HEK293 (cell line): ENCODE measurements at regions not wholly inside any gene's neighbourhood (a gene's known extent, or its start where the extent isn't known, plus 50 kb on each side); places are given as distances from the start of the nearest gene placed in this dataset.

ENCODE experiments used
- CTCF ChIA-PET: fragments of 350-600 bp; formaldehyde crosslinking; extraction: SDS; loops from one replicate; lab custom pipeline; 2021; ENCODE audit warnings: antibody characterized with exemption; lab: Yijun Ruan, JAX
- POLR2A ChIA-PET: fragments of 300-600 bp; formaldehyde crosslinking; extraction: SDS; loops from one replicate; lab custom pipeline; 2020; ENCODE audit warnings: antibody characterized with exemption, inconsistent platforms; lab: Yijun Ruan, JAX
- H3K27ac ChIP-seq: fragments of 200-500 bp; sonication (Bioruptor generic); 2 replicates; pipeline ENCODE4 v1.5.1; 2014; ENCODE audit warnings: low read depth, low read length, control low read depth, inconsistent platforms; ENCODE audit errors: extremely low read depth
- H3K36me3 ChIP-seq, 2 experiments: fragments of 200-500 bp in 1 of 2; sonication (Bioruptor generic) in 1 of 2; 1 replicate in 1 of 2; 2 replicates in 1 of 2; pipeline ENCODE4 v1.5.1; 2014 to 2017; ENCODE audit warnings: inconsistent platforms in 2 of 2, low read length in 2 of 2; ENCODE audit not compliant: control insufficient read depth in 2 of 2, insufficient read depth in 1 of 2
- H3K4me1 ChIP-seq: fragments of 200-500 bp; sonication (Bioruptor generic); 2 replicates; pipeline ENCODE4 v1.5.1; 2014; ENCODE audit warnings: mild to moderate bottlenecking, low read length, inconsistent platforms; ENCODE audit not compliant: control insufficient read depth, insufficient read depth
- H3K4me3 ChIP-seq: 2 replicates; pipeline ENCODE4 v1.5.1; 2011; ENCODE audit warnings: low read depth, mild to moderate bottlenecking, control low read depth, low read length, moderate library complexity
- H3K9me3 ChIP-seq: fragments of 200-500 bp; sonication (Bioruptor generic); 2 replicates; pipeline ENCODE4 v1.5.1; 2014; ENCODE audit warnings: low read depth, low read length, inconsistent platforms; ENCODE audit not compliant: control insufficient read depth, insufficient read depth
- SCRT2 ChIP-seq: fragments of 450-650 bp; formaldehyde crosslinking; IDR thresholded peaks from 2 replicates; pipeline ENCODE4 v1.5.1; 2016; ENCODE audit warnings: missing biosample characterization, missing genetic modification characterization
- ZNF140 ChIP-seq: fragments of 450-650 bp; formaldehyde crosslinking; IDR thresholded peaks from 2 replicates; pipeline ENCODE4 v1.5.1; 2016; ENCODE audit warnings: missing biosample characterization, missing genetic modification characterization
- ZNF175 ChIP-seq: fragments of 450-650 bp; formaldehyde crosslinking; IDR thresholded peaks from 2 replicates; pipeline ENCODE4 v1.5.1; 2016; ENCODE audit warnings: missing biosample characterization, missing genetic modification characterization
- ZNF223 ChIP-seq: fragments of 450-650 bp; formaldehyde crosslinking; IDR thresholded peaks from 2 replicates; pipeline ENCODE4 v1.5.1; 2016; ENCODE audit warnings: missing biosample characterization, missing genetic modification characterization
- ZNF423 ChIP-seq: fragments of 450-650 bp; formaldehyde crosslinking; IDR thresholded peaks from 2 replicates; pipeline ENCODE4 v1.5.1; 2016; ENCODE audit warnings: missing biosample characterization, missing genetic modification characterization
- ZNF48 ChIP-seq: fragments of 450-650 bp; formaldehyde crosslinking; IDR thresholded peaks from 2 replicates; pipeline ENCODE4 v1.5.1; 2016; ENCODE audit warnings: missing biosample characterization, missing genetic modification characterization
- ZNF548 ChIP-seq: fragments of 450-650 bp; formaldehyde crosslinking; IDR thresholded peaks from 2 replicates; pipeline ENCODE4 v1.5.1; 2016; ENCODE audit warnings: missing biosample characterization, missing genetic modification characterization
- ZNF555 ChIP-seq: fragments of 450-650 bp; formaldehyde crosslinking; conservative IDR thresholded peaks from 2 replicates; pipeline ENCODE4 v1.5.1; 2017; ENCODE audit warnings: missing biosample characterization, mild to moderate bottlenecking, missing genetic modification characterization, inconsistent platforms
- TF ChIP-seq, protein P1 (sequence below): fragments of 450-650 bp; formaldehyde crosslinking; IDR thresholded peaks from 2 replicates; pipeline ENCODE4; 2016; ENCODE audit warnings: missing biosample characterization, missing genetic modification characterization
- TF ChIP-seq, protein P2 (sequence below): fragments of 450-650 bp; formaldehyde crosslinking; IDR thresholded peaks from 2 replicates; pipeline ENCODE4 v1.5.1; 2017; ENCODE audit warnings: missing biosample characterization, missing genetic modification characterization
- TF ChIP-seq, protein P3 (sequence below): fragments of 450-650 bp; formaldehyde crosslinking; IDR thresholded peaks from 2 replicates; pipeline ENCODE4 v1.5.1; 2016; ENCODE audit warnings: missing biosample characterization, missing genetic modification characterization, low read depth
- TF ChIP-seq, protein P4 (sequence below): fragments of 450-650 bp; formaldehyde crosslinking; IDR thresholded peaks from 2 replicates; pipeline ENCODE4 v1.5.1; 2016; ENCODE audit warnings: missing biosample characterization, missing genetic modification characterization
- TF ChIP-seq, protein P5 (sequence below): fragments of 450-650 bp; IDR thresholded peaks from 2 replicates; pipeline ENCODE4 v1.5.1; 2018; ENCODE audit warnings: missing biosample characterization, missing genetic modification characterization

DNA sequence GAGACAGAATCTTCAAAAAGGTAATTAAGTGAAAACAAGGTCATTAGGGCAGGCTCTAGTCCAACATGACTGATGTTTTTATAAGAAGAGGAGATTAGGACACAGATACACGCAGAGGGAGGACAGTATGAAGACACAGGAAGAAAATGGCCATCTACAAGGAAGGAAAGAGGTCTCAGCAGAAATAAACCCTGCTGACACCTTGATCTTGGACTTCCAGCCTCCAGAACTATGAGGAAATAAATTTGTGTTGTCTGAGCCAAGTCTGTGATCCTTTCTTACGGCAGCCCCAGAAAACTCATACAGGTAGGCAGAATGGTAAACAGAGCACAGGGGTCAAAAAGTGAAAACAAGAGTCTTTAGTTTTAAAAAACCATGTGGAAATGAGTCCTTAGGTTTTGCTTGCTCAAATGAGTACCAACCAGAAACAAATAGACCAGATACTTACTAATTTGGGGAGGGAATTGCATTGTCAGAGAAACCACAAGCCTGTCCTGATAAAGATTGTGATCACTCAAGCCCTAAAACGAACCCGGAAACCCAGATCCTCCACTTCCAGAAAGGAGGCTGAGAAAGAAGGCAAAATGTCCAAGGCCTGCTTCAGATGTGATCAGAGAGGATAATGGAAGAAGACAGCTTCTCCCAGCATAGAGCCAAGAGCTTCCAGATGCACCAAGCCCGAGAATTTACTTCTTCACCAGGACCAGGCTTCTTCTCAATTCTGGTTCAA lies 93.9 kb downstream of the DUSP6 start:
- ChIA-PET POLR2A (no interaction called here), CTCF (interaction anchor here (0.8 kb wide), 1 partner anchor 17 kb away, joined by 3 read pairs; no protein-coding TSS in a partner anchor)
- Histone ChIP-seq H3K36me3 (no peaks in the 10 kb centered on the region), H3K27ac (no peak overlapping the region), H3K4me3 (no peak overlapping the region), H3K9me3 (no peaks in the 10 kb centered on the region), H3K4me1 (peaks cover 3% of the 10 kb centered on the region; the same call in 1 of the 2 replicates)
- TF ChIP-seq, protein P1, sequence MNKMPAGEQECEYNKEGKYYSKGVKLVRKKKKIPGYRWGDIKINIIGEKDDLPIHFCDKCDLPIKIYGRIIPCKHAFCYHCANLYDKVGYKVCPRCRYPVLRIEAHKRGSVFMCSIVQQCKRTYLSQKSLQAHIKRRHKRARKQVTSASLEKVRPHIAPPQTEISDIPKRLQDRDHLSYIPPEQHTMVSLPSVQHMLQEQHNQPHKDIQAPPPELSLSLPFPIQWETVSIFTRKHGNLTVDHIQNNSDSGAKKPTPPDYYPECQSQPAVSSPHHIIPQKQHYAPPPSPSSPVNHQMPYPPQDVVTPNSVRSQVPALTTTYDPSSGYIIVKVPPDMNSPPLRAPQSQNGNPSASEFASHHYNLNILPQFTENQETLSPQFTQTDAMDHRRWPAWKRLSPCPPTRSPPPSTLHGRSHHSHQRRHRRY (tag by site-specific recombination), result no peak
- TF ChIP-seq ZNF548 (tag by site-specific recombination), result peak; percentile 97

DNA sequence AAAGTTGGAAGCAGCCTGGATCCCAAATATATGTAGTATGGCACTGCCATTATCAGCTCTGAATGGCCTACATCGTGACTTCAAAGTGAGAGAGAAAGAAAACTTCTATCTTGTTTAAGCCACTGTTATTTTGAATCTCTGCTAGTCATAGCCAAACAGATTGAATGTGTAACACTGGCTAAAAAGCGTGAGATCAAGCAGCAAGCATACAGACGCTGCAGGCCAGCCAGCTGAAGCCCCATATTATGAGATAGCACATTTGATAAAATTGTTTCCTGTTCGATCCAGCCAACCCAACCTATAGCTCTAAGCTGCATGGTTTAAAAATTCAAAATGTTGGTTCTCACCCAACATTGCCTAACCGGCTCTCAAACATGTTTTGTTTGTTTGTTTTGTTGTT lies 95.0 kb downstream of the DUSP6 start:
- CTCF ChIA-PET, result interaction anchor here (1.6 kb wide), 1 partner anchor 14 kb away, joined by 3 read pairs; no protein-coding TSS in a partner anchor
- H3K9me3 ChIP-seq, result no peaks in the 10 kb centered on the region
- no peak overlapping the region for H3K27ac ChIP-seq
- no peak overlapping the region for H3K4me3 ChIP-seq
- H3K36me3 ChIP-seq, result no peaks in the 10 kb centered on the region
- TF ChIP-seq, protein P2, sequence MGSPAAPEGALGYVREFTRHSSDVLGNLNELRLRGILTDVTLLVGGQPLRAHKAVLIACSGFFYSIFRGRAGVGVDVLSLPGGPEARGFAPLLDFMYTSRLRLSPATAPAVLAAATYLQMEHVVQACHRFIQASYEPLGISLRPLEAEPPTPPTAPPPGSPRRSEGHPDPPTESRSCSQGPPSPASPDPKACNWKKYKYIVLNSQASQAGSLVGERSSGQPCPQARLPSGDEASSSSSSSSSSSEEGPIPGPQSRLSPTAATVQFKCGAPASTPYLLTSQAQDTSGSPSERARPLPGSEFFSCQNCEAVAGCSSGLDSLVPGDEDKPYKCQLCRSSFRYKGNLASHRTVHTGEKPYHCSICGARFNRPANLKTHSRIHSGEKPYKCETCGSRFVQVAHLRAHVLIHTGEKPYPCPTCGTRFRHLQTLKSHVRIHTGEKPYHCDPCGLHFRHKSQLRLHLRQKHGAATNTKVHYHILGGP, result no peak
- TF ChIP-seq ZNF140 (no peak), ZNF223 (tag by site-specific recombination) (no peak)
- TF ChIP-seq, protein P3, sequence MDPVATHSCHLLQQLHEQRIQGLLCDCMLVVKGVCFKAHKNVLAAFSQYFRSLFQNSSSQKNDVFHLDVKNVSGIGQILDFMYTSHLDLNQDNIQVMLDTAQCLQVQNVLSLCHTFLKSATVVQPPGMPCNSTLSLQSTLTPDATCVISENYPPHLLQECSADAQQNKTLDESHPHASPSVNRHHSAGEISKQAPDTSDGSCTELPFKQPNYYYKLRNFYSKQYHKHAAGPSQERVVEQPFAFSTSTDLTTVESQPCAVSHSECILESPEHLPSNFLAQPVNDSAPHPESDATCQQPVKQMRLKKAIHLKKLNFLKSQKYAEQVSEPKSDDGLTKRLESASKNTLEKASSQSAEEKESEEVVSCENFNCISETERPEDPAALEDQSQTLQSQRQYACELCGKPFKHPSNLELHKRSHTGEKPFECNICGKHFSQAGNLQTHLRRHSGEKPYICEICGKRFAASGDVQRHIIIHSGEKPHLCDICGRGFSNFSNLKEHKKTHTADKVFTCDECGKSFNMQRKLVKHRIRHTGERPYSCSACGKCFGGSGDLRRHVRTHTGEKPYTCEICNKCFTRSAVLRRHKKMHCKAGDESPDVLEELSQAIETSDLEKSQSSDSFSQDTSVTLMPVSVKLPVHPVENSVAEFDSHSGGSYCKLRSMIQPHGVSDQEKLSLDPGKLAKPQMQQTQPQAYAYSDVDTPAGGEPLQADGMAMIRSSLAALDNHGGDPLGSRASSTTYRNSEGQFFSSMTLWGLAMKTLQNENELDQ, result no peak
- TF ChIP-seq, all 188 proteins: peak for 0
- peaks cover 3% of the 10 kb centered on the region; the same call in 1 of the 2 replicates for H3K4me1 ChIP-seq
- POLR2A ChIA-PET, result no interaction called here

DNA sequence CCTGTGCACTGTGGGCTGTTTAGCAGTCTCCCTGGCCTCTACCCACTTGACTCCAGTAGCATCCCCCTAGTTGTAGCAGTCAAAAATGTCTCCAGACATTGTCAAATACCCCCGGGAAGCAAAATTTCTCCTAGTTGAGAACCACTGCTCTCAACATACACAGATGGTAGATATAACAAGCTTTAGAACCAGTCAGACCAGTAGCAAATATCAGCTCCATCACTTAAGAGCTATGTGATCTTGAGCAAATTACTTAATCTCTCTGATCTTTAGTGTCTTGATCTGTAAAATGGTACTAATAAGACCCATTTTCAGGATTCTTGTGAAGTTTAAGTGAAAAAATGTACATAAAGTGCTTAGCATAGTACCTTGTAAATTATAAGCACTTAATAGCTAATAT lies 96.2 kb downstream of the DUSP6 start:
- ChIA-PET POLR2A (no interaction called here), CTCF (interaction anchor here (0.6 to 0.7 kb wide), 2 partner anchors 9 to 220 kb away, joined by 3 read pairs; no protein-coding TSS in a partner anchor)
- Histone ChIP-seq H3K36me3 (no peaks in the 10 kb centered on the region), H3K9me3 (no peaks in the 10 kb centered on the region), H3K27ac (no peak overlapping the region), H3K4me1 (no peaks in the 10 kb centered on the region), H3K4me3 (no peak overlapping the region)
- TF ChIP-seq, protein P4, sequence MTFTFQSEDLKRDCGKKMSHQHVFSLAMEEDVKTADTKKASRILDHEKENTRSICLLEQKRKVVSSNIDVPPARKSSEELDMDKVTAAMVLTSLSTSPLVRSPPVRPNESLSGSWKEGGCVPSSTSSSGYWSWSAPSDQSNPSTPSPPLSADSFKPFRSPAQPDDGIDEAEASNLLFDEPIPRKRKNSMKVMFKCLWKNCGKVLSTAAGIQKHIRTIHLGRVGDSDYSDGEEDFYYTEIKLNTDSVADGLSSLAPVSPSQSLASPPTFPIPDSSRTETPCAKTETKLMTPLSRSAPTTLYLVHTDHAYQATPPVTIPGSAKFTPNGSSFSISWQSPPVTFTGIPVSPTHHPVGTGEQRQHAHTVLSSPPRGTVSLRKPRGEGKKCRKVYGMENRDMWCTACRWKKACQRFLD, result no peak
- TF ChIP-seq ZNF48 (tag by site-specific recombination) (no peak), ZNF175 (tag by site-specific recombination) (no peak), SCRT2 (tag by site-specific recombination) (no peak), ZNF423 (tag by site-specific recombination) (no peak), ZNF555 (tag by site-specific recombination) (no peak)
- TF ChIP-seq, protein P5, sequence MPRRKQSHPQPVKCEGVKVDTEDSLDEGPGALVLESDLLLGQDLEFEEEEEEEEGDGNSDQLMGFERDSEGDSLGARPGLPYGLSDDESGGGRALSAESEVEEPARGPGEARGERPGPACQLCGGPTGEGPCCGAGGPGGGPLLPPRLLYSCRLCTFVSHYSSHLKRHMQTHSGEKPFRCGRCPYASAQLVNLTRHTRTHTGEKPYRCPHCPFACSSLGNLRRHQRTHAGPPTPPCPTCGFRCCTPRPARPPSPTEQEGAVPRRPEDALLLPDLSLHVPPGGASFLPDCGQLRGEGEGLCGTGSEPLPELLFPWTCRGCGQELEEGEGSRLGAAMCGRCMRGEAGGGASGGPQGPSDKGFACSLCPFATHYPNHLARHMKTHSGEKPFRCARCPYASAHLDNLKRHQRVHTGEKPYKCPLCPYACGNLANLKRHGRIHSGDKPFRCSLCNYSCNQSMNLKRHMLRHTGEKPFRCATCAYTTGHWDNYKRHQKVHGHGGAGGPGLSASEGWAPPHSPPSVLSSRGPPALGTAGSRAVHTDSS (tag by site-specific recombination), result no peak
